ENCODE measurements at regions not wholly inside any gene's neighbourhood (a gene's known extent, or its start where the extent isn't known, plus 50 kb on each side); places are given as distances from the start of the nearest gene placed in this dataset.

DNA sequence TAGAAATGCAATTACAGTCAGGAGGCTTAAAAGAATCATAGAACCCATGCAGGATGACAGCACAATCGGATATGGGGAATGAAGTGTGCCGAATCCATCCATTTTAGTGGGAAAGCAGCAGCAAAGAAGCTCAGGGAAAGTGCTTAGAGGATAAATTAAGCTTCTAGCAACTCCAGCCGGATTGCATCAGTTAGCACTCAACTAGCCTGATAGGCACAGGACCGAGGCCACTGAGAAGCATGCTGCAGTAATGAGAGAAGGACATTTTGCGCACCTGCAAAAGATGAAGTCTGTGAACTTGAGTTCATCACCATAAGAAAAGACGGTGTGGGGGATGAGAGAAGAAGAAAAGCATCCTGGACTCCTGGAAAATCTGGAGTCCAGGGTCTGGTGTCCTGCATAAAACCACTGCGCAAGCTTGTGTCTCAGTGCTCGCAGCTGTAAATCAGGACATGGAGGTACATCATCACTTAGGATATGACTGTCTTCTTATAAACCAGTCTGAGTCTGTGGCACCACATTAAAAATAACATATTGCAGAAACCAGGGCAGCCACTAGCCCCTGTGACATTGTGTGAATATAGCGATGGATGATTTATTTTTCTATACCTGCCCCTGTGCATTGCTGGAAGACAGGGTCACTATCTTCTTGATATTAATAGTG, 665.5 kb upstream of the SOX11 start:
- DNase-seq = no peak

GRCh38 chr2:5035057-5035488, 657.1 kb upstream of the SOX11 start:
- DNase-seq = no peak

- DNase-seq = no peak
Observed at GRCh38 chr2:5036256-5036655, 655.9 kb upstream of the SOX11 start.

DNA sequence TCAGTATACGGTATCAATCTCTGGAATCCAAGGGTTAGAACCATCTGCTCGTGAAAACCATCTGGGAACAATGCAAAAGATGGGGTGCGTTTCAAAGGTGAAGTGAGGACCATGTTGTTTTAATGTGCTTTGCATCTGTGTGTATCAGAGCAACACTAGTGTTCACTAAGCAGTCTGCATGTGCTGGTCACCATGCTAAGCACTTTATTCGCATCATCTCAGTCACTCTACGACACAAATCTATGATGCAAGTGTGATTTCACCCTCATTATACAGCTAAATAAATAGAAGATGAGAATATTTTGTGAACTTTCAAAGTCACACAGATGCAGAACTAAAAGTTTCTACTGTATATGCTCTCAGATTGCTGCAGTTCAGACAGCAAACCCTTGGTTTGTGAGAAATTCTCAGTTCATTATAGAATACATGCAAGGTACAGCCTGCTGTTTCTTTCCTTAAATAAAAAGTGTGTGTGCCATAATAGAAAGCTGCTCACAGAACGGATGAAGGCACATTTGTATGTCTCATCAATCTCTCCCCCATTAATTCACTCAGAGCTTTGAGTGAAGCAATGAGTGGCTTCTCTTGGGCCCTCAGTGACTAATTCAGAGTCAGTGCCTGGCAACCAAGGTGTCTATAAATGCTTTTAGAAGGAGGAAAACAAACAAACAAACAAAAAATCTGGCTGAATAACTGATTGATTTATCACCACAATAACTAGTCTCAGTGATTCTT, 652.8 kb upstream of the SOX11 start:
- DNase-seq = no peak

- no peak for DNase-seq
Observed at GRCh38 chr2:5040571-5040970, 651.6 kb upstream of the SOX11 start.

GRCh38 chr2:5041501-5041900, 650.7 kb upstream of the SOX11 start:
- DNase-seq = no peak

- DNase-seq = no peak
Observed at GRCh38 chr2:5042666-5043440, 649.3 kb upstream of the SOX11 start.

DNA sequence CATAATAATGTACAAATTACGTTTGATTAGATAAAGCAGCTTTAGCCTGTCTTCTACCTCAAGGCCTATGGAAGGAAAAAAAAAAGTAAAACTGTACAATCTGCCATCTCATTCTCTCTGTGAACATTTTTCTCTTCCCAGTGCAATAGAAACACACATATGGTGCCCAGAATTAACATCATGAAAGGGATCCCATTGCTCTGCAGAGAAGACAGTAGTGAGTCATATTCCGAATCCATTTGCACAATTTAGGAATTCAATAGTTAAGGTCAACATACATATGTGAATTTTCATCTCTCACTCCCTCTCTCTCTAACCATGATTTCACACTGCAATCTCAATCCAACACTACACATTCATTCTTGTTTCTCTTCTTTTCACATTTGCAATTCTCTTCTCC, 640.9 kb upstream of the SOX11 start:
- DNase-seq = no peak

DNA sequence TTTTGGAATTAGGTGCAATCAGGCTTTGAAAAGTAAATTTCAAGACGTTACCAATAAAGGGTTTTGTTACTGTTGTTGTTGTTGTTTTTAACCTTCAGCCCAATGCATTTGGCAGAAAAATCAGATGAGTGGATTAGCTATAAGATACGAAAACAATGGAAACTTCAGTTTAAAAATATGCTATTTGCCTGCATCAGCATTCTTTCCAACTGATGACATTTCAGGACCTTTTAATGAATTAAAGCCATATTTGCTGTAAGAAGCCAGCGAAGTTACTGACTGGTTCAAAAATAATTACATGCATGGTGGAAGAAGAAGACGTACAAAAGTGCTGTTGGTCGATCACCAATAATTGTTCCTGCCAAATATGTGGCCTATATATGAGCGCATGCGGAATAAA, 639.3 kb upstream of the SOX11 start:
- no peak for DNase-seq

GRCh38 chr2:5057891-5058351, 634.3 kb upstream of the SOX11 start:
- DNase-seq = no peak

DNA sequence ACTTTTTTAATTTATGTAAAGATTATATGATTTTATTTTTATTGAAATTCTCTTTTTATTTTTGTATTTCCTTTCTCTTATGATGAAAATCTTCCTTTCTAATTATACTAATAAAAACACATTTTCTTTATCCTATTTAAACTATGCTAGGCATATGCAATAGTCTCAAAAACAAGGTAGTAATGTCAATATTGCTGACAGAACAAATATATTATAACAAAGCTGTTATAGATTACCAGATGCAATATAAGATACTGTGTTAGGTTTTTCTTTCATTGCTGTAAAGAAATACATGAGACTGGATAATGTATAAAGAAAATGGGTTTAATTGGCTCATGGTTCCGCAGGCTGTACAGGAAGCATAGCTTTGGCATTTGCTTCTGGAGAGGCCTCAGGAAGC, 631.2 kb upstream of the SOX11 start:
- no peak for DNase-seq

DNA sequence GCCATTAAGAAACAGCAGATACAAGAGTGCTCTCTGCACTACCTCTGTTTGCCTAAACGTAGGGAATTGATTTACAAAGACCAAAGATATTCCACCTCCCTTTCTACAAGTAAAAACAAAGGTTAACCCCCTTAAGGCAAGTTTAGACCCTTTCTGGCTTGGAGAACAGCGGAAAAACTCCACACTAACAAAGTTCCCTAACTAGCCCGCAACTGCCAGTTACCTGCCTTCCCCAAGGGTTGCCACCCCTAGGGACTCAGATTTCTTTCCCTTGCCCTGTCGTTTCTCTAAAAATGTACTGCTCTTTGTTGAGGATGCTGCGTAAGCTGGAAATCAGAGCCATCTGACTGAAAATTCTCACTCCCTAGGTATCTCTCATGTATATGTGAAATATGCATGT, 627.5 kb upstream of the SOX11 start:
- no peak for DNase-seq

DNA sequence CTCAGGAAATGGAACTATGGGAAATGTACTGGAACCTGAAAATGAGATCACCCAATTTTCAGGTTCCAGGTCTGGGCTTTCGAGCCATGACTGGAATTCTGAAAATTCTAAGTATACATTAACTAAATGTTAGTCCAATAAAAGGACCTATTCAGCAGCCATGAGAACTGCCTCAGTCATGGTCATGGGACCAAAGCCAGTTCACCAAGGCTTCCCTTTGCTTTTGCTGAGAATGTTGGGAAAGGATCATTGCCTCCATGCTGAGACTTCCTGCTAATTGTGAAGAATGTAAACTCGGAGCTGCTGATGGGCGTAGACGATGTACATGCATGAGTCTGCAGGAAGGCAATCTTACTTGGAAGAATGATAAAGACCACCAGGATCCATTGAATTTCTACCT, 624.4 kb upstream of the SOX11 start:
- DNase-seq = no peak

- no peak for DNase-seq
Observed at GRCh38 chr2:5070257-5070656, 621.9 kb upstream of the SOX11 start.

DNA sequence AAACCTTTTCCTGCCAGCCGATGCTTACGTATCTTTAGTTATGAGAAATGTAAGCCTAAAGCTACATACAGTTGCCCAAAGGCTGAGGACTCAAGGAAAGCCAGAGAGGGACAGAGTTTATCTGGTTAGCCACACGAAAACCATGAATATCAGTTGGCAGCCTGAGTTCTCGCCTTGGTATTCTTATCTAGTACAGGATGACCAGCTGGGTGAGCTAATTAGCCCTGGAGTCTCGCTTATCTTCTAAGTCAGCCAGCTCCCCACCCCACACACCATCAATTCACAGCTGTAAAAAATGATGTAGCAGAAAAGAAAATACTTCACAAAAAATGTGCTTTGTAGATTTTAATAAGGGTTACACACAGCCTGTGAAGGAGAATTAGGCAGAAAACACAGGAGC, 617.5 kb upstream of the SOX11 start:
- no peak for DNase-seq

DNA sequence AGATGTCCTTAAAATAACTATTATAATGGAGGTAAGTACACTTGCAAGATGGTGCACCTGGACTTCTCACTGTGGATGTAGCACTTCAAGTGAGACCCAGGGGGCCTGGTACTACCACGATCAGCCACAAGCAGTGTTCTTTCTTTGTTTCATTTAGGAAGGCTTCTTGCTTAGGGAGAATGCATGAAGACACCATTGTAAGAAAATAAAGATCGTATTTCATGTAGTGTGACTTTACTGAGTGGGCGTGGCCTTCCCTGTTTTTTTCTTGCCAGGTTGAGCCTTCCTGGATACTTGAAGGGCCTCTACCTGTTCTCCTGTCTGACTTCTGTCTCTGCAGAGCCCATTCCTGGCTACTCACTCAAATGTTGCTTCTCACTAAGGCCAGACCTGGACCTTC, 615.6 kb upstream of the SOX11 start:
- DNase-seq = no peak

DNA sequence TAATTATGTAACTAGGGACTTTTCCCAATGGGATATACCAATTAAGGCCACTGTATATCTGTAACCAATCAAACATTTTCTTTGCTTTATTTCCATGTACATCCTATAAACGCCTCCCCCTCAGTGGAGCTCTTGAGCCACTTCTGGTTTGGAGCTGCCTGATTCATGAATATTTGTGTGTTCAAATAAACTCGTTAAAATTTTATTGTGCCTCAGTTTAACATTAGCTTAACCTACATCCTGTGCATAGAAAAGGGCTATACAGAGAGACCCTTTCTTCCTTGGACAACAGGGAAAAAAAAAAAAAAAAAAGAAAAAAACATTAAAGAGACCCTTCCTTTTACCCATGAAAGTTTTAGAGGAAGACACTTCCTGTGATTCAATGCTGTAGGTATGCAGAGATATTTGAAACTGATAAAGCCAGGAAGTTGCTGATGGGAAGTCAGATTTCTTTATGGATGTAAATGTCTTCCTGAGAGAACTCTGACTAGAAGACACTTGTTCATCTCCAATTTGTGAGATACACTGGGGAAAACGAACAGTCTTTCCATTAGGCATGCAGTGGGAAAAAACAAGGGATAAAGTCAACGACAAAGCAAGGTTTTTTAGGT, 614.6 kb upstream of the SOX11 start:
- no peak for DNase-seq

- no peak for DNase-seq
Observed at GRCh38 chr2:5083402-5083801, 608.8 kb upstream of the SOX11 start.

DNA sequence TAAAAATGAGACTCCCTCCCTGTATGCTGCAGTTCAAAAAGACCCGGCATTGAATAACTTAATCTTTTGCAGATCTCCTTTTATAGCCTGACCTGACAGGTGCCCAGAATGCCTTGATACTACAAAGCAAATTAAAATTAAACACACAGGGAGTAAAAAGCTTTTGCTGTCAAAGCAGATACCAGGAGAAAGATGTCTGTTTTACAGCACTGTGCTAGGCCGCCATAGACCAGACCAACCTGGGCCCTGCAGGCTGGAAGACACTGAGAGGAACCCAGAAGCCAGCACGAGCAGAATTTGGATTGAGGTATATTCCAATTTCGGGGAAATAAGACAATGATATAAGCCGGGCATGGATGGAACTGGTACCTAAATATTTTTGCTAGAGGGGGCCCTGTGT, 602.8 kb upstream of the SOX11 start:
- no peak for DNase-seq

DNA sequence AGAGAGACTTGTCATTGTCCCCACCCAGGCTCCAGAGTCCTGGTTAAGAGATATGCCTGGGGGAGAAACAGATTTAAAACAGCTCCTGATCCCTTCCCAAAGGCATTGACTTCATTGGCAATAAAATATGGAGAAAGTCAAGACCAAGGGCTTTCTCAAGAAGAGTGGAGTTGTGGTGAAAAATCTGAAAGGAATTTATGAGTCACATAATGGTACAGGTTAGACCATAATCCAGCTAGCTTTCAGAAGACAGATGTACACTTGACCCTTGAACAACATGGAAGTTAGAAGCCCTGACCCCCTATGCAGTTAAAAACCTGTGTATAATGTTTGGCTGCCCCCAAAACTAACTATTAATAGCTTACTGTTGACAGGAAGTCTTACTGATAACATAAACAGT, 599.1 kb upstream of the SOX11 start:
- no peak for DNase-seq

DNA sequence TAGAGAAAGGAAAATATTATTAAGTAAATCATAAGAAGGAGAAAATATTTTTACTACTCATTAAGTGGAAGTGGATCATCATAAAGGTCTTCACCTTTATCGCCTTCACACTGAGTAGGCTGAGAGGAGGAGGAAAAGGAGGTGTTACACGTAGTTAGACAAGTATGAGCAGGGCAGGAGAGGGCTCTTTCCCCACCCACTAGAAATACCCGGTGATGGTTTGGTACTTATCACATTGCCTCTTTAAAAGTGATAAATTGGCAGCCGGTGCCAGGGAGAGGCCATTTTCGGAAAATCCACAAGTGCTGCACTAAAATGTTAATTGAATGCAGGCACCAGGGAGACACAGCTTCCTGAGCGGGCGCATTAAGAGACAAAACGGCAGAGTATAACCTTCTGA, 598.7 kb upstream of the SOX11 start:
- no peak for DNase-seq

DNA sequence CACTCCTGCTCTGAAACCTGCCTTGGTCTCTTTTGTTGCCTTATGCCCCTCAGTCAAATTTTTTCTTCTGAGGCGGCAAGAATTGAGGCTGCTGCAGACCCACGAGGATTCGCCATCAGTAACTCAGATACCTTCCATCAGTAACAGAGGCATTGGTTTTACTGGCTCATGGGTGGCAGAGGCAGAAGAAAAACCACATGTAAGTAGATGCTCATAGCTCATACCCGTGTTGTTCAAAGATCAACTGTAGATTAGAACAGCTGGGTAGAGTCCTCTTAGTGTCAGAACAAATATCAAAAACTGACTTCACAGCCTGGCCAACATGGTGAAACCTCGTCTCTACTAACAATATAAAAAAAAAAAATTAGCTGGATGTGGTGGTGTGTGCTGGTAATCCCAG, 598.0 kb upstream of the SOX11 start:
- no peak for DNase-seq

DNA sequence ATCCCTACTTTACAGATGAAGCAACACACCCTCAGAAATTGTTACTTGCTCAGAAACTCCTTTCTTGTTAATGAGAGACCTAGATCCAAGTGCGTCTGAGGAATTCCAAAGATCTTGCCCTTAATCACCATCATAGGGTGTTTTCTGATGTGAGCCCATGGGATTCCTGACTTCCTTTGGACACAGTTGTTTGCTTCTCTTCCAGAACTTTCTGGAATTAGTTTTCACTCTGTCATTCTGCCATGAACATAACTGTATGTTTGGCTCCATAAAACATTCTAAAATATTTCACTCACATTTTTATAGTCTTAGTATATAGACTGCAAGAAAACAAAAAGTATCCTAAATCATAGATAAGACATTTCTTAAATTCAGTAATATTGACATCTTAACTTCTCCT, 593.9 kb upstream of the SOX11 start:
- no peak for DNase-seq

DNA sequence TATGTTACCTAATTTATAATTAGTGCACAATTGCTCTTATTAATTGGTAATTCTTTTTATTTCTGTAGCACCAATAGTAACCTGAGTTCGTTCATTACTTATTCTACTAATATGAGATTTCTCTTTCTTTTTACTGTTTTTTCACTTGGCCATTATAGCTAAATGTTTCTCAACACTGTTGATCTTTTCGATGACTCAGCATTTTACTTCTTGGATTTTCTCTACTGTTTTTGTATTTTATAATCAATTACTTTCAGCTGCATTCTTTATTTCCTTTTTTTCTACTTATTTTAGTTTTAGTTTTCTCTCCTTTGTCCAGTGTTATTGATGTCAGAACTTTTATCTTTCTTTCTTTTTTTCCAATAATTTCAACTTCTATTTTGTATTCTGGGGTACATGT, 589.4 kb upstream of the SOX11 start:
- DNase-seq = no peak
